LNCAP (cell line): ENCODE measurements at regions not wholly inside any gene's neighbourhood (a gene's known extent, or its start where the extent isn't known, plus 50 kb on each side); places are given as distances from the start of the nearest gene placed in this dataset.

Experiments
- TF ChIP-seq, protein P1 (sequence below): fragments of 450-650 bp; IDR thresholded peaks from 2 replicates; pipeline ENCODE4 v1.5.1; 2017; ENCODE audit warnings: mild to moderate bottlenecking

DNA sequence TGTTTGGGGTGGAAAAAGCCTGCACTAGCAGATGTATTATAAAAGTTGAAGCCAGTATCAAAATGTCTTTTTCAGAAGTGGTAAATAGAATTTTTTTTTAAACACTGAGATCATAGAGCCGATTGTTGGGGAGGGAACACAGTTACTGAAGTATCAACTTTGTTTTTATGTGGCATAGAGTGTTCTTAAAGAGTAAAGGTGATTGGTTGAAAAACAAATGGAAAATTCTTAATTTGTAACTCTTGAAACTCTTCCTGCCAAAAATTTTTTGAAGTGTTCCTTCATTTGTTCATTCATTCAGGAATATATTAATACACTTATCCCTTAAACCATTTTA is 83.3 kb downstream of the DISP1 start:
- TF ChIP-seq, protein P1, sequence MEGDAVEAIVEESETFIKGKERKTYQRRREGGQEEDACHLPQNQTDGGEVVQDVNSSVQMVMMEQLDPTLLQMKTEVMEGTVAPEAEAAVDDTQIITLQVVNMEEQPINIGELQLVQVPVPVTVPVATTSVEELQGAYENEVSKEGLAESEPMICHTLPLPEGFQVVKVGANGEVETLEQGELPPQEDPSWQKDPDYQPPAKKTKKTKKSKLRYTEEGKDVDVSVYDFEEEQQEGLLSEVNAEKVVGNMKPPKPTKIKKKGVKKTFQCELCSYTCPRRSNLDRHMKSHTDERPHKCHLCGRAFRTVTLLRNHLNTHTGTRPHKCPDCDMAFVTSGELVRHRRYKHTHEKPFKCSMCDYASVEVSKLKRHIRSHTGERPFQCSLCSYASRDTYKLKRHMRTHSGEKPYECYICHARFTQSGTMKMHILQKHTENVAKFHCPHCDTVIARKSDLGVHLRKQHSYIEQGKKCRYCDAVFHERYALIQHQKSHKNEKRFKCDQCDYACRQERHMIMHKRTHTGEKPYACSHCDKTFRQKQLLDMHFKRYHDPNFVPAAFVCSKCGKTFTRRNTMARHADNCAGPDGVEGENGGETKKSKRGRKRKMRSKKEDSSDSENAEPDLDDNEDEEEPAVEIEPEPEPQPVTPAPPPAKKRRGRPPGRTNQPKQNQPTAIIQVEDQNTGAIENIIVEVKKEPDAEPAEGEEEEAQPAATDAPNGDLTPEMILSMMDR = no peak

DNA sequence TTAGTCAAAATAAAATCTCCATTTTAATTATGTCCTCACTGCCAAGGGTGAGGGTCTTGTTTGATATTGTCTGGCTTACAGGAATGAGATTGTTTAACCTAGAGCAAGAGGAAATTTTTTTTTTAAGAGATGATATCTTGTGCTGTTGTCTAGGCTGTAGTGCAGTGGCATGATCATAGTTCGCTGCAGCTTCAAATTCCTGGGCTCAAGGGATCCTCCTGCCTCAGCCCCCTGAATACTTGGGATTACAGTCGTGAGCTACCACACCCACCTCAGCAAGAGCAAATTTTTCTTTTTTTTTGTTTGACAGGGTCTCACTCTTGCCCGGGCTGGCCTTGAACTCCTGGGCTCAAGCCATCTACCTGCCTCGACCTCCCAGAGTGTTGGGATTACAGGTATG is 84.6 kb downstream of the DISP1 start:
- TF ChIP-seq, protein P1 = no peak

DNA sequence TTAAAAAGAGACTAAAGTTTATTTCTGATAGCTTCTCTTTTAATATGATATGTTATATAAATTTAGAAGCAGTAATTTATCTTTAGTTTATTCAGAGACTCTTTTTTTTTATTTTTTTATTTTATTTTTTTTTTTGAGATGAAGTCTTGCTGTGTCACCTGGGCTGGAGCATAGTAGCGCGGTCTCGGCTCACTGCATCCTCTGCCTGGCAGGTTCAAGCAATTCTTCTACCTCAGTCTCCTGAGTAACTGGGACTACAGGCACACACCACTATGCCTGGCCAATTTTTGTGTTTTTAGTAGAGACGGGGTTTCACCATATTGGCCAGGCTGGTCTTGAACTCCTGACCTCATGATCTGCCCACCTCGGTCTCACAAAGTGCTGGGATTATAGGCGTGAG is 89.6 kb downstream of the DISP1 start:
- TF ChIP-seq, protein P1 = no peak

DNA sequence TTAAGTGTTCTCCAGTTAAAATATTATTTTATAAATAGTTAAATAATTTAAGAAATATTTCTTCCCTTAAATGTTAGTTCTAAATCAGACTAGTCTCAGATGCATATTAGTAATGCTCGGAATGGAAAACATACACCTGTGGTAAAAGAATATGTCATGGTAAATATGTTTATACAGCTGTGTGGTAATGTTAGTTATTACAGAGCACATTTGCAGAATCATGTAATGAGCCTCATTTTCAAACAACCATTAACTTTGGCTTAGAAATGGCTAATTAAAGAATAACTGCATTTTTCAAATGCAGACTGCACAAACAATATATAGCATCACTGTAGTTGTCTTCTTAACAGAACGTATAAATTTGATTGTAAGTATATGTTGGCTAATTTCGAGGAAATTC is 90.3 kb downstream of the DISP1 start:
- TF ChIP-seq, protein P1 = no peak

DNA sequence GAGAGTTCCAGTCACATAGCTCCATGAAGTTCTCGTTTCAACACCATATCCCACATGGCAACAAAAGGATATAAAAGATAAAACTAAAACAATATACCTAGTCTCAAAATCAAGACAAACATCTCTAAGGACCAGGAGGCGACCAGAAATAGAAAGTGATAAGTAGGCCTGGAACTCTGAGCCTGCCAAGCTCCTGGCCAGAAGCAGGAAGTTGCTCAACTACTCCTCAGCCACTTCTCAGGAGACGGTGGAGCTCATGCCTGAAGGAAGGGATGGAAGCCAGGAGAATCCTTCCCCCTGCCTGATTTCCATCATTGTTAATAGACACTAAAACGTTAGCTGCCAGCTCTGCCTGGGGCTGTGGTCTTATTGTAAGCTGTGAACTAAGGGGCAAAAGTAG is 94.7 kb downstream of the DISP1 start:
- TF ChIP-seq, protein P1 = no peak

DNA sequence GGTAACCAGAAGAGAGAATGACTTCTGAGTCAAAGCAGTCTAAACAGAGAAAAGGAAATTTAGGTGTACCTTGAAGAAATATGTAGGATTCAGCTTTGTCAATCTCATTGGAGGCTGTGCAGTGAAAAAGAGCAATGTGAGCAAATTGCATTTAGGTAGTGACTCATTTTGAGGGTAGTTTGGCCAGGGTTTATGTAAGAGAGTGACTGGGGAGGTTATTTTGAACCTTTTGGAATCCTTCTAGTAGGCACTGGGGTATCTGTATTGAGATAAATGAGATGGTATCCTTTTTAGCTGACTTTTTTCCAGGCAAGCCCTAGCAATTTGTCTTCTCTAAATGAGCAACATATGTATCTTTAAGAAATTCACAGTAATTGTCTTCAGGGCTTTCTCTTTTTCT is 95.9 kb downstream of the DISP1 start:
- TF ChIP-seq, protein P1 = no peak

DNA sequence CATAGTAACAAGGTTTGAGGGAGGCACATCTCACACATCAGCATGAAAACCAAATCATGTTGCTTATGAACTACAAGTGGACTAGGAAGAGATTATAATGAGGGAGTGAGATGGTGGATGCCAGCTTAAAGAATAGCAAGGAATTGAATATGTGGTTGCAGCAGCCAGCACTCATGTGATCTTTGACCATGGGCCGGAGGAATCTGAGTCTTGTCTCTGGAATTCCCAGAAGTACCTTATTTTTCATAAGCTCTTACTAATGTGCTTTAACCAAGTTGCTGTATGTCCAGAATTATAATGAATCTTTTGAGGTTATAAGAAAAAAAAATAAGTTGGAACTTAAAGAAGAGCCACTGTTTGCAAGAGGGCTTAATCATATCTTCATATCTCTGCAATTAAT is 97.0 kb downstream of the DISP1 start:
- TF ChIP-seq, protein P1 = no peak

DNA sequence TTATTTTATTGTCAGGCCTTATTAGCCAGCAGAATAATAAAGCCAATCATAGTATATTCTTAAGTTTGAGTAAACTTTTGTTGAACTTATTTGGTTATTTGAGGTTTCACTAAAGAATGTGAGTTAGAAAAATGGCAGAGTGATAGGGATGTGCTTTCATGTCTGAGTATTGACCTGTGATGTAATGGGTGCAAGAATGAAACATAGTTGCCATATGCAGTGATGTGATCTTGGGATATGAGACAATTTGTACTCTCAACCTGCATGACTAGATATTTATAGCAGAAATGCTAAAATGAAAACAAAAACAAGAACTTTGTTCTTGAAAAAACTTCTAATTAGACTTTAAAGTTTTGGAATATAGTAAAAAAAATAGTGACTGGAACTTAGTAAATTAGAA is 97.9 kb downstream of the DISP1 start:
- TF ChIP-seq, protein P1 = no peak
